ENCODE measurements at regions not wholly inside any gene's neighbourhood (a gene's known extent, or its start where the extent isn't known, plus 50 kb on each side); places are given as distances from the start of the nearest gene placed in this dataset.

DNA sequence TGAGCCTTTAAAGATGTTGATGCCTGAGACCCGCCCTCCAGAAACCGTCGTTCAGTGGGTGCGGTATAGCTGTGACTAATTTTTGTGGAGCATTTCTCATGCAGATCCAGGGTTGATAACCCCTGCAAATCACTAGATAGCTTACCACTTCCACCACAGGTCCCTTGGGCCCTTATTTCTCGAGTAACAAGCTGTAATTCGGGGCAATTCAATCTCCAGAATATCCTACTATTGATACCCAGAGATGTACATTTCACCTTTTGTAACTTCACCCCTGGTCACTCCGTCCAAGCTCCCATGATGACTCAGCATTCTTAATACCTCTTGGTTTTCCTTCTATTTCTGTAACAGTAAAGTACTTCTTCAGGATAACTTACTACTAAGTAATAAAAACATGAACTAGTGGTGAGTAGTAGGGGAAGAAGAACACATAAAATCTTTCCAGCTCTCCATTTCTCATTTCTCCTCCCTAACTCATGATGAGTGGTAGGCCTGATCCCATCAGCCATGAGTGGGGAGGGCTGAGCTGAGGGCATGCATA, 71.9 kb upstream of the UBL3 start:
- TF ChIP-seq CTCF (IDR thresholded peaks at IDR 0.05; ENCODE audit: control extremely low read depth in 1 of 3, insufficient read depth in 1 of 3, low read depth in 1 of 3, low read length in 3 of 3), result no peak
- TF ChIP-seq POLR2A (IDR thresholded peaks at IDR 0.05; ENCODE audit: control extremely low read depth in 1 of 2, low read depth in 2 of 2, low read length in 2 of 2), result no peak
- TF ChIP-seq TCF12 (IDR thresholded peaks at IDR 0.05; ENCODE audit: low read depth, low read length), result no peak
- no peak for TF ChIP-seq EZH2 (IDR thresholded peaks at IDR 0.05; ENCODE audit: low read depth, low read length, severe bottlenecking)
- TF ChIP-seq CREB1 (IDR thresholded peaks at IDR 0.05), result no peak
